COLO668 (cell line): ENCODE measurements at regions not wholly inside any gene's neighbourhood (a gene's known extent, or its start where the extent isn't known, plus 50 kb on each side); places are given as distances from the start of the nearest gene placed in this dataset.
A peak's percentile ranks its signal among the peaks of the same experiment; 100 is the strongest.
"Not testable (repeated sequence)": the region's sequence is repeated elsewhere in the genome, so short reads cannot be mapped to it uniquely, and the experiment has no call there.

ENCODE experiments used
- DNase-seq: peaks from one replicate; lab custom pipeline; 2025; ENCODE audit not compliant: unreplicated experiment; lab: John Stamatoyannopoulos, UW

DNA sequence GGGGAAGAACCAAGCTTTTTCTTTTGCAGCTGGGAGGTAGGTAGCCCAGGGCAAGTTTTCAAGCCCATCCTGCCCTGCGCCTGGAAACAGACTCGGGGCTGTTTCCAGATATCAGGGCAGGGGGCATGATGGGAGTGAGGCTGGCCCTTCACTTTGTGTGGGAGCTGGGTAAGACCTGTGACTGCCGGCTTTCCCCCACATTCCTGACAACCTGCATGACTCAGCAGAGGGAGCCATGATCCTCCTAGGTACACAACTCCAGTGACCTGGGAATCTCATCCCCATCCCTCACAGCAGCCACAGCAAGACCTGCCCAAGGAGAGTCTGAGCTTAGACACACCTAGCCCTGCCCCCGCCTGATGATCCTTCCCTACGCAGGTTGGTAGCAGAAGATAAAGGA is 280.8 kb downstream of the SOX4 start:
- DNase-seq, result no peak

DNA sequence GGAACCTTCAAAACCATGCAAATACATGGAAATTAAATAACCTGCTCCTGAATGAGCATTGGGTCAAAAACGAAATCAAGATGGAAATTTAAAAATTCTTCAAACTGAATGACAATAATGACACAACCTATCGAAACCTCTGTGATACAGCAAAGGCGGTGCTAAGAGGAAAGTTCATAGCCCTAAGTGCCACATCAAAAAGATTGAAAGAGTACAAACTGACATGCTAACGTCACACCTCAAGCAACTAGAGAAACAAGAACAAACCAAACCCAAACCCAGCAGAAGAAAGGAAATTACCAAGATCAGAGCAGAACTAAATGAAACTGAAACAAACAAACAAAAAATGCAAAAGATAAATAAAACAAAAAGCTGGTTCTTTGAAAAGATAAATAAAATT is 283.5 kb downstream of the SOX4 start:
- DNase-seq, result not testable (repeated sequence)

DNA sequence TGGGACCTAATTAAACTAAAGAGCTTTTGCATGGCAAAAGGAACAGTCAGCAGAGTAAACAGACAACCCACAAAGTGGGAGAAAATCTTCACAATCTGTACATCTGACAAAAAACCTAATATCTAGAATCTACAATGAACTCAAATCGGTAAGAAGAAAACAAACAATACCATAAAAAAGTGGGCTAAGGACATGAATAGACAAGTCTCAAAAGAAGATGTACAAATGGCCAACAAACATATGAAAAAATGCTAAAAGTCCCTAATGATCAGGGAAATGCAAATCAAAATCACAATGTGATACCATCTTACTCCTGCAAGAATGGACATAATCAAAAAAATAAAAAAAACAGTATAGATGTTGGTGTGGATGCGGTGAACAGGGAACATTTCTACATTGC is 286.7 kb downstream of the SOX4 start:
- not testable (repeated sequence) for DNase-seq

DNA sequence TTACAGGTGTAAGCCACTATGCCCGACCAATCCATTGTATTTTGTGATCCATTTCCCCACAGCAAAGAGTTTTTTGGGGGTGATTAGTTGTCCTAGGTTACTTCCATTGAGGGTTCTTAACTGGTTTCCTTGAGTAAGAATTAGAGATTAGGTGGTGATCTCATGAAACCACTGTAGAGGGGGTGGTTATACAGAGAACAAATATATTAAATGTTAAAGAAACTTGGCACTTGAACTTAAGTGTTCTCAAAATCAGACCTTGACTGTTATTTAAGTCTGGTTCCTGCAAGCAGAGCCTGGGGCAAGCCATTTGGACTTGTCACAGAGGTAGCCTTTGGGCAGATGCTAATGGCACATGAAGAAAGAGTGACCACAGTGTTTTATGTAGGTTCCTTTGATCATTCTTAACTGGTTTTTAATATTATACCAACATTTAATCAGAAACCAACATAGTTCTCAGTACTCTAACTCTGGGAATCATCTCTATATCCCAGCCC is 288.5 kb downstream of the SOX4 start:
- no peak for DNase-seq

DNA sequence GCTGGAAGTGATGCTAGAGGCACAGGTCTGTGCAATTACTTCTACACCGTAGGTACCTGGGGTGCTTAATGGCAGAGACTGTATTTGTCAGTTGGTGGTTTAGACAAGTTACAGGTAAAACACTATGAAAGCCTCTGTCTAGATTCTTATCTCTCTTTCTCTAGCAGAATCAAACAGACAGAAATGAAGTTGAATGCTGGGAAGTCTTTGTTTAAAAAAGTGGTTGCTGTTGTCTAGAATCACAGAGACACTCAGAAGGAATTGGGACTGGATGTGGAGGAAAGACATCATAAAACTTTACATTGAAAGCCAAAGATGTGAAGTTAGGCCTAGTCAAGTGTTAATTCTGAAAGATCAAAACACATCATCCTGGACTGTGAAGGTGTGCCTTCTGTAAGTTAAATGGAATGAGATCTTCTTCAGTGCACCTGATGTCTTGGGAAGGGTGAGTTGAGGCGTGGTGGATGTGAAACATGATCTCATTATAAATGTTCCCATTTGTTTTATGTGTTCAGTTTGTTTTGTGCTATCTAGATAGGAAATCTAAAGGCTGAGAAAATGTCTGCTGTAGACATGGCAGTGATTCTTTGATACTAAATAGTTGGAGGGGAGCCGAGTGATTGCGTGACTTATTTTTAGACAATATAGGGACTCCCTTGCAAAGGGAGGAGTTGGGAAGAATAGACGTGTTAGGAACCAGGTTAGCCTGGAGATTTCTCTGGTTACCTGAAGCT is 290.2 kb downstream of the SOX4 start:
- DNase-seq, result no peak

DNA sequence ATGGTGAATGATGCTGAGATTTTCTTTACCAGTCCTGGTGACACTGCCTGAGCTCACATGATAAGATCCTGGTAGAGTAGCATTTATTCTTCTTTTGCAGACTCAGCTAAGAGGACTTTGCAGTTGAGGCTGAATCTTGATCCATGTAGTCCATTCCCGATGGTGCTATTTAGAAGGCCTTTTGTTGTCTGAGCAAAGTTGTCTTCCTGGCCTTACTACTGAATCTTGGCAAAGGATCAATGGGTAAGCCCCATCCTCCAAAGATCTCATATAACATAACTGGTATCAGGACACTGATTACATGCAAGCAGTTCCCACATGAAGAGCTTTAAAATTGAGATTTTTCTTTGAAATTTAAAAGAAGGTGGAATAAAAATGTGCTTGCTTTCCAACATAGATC is 291.6 kb downstream of the SOX4 start:
- DNase-seq, result no peak

DNA sequence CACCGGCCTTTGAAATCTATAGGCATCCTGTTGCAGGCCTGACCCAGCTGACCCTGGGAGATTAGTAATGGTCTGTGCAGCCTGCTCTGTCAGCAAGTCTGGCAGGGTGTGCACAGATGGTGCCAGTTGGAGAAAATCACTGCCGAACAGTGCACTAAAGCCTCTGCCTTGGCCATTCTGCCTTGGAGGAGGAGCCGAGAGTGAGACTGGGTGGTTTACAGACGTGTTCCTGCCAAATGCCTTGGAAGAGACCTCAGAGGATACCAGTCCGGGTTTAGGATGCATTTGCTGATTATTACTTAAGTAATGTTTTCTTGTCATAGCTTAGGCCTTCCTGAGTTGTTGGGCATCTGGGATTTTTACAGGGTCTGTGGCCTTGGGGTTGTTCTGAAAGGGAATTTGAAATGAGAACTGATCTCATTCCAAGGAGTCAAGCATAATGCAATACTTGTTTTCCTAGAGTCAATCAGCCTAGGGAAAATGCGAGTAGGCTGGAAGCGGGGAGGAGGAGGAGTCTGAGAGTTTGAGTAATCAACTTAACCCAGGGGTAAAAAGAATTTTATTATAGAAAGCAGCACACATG is 292.1 kb downstream of the SOX4 start:
- DNase-seq, result no peak

DNA sequence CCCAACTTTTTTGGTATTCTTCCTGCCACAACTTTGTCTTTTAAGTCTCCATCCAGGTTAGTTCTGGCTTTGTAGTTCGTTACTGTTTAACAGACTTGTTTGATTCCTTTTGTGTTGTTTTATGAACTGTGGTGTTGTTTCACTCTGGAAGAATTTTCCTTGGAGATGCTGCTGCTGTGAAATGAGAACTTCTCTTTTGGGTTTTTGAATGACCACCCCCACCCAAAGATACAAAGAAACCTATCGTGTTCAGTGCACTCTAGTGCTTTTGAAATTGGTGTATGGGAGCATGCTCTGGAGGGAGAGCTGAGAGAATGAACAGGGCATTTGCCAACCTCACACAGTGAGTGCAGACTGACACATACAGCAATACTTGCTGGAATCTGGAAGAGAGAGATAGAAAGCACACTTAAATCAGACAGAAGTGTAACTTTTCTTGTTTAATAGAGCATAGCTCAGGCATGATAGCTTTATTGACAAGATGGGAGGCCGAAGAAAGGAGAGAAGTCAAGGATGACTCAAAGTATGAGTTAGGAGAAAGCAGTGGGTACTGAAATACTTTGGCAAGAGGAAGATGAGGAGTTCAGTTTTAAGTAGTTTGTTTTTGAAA is 293.1 kb downstream of the SOX4 start:
- no peak for DNase-seq

DNA sequence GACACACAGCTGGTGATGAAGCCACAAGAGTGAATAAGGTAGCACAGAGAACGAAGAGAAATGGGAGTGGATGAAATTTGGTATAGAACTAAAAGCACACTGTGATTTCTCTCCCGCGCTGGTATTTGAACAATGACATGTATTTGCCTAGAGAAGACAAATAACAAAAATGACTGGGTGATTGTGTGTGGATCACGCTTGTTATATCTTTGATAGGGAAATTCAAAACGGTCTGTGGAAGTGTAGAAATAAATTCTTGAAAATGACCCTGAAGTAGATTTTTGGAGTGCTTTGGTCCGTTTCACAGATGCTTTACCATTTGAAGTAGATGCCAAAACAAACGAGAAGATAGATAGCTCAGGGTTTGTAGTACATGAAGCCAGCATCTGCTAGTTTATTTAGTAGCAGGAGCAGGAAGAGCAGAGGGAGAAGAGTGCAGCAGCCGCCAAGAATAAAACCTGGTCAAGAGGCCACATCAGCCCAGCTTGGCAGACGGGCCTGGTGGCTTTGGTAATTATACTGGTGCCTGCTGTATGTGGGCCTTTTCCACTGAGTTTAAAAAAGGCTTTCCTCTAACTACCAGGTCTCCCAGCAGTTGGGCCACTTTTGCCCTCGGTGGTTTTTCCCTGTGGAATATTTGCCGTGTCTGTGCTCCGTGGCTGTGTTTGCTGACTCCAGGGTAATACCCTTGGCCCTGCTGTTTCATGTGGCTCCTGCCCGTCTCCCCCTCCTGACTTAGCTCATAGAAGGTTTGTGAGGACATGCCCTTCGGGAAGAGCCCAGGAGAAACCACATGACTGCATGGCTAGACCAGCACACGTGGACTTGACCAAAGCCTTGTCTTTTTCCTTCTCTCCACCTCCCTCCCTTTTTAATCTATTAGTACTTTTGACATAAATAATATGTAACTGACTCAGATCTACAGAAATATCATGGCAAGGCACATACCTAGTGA is 294.0 kb downstream of the SOX4 start:
- DNase-seq, result peak; percentile 21

DNA sequence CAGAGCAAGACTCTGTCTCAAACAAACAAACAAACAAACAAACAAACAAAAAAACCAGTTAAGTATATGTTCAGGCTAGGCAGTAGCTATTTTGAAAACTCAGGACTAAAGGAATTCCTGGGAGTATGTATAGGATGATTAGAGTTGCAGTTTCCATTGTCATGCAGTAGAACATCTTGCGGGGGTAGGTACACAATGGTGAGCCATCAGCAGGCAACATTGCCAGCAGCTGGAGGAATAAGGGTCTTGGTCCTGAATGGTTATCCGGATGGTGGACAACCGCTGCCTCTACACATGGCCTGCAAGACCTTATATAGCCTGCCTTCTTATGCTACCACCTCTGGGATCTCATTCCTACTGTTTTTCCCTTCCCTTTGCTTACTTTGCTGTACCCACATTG is 297.5 kb downstream of the SOX4 start:
- DNase-seq, result no peak

DNA sequence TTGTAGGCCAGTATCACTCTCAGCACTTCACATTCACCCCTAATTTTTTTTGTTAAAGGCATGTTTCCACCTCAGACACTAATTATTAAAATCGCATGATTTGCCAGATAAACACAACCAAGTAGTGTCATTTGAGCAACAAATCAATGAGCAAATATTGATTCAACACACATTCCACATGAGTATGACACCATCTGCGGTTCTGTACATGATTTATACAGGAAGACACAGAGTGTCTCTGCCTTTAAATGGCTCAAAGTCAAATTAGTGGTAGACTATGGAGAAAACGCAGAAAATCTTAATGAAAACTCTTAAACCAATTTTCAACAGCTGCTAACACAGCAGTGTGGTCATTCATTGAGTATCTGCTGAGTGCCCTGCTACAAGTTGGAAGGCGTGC is 300.2 kb downstream of the SOX4 start:
- DNase-seq, result no peak

DNA sequence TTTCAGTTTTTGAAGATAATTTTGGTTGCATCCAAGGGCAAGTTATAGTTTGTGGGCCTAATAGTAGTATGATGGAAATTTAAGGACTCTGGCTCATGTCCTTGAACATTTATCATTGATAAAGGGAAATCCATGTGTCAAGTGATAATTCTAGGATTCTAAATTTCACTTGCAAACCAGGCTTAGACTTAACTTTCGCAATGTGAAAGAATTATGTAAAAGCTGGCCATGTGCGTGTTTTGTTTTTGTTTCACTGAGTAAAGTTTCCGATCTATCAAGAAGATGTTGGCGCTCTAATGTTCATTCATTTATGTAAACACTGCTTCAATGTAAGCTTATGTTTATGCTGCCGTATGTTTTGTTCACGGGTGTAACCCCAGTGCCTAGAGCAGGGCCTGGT is 302.0 kb downstream of the SOX4 start:
- DNase-seq, result no peak

DNA sequence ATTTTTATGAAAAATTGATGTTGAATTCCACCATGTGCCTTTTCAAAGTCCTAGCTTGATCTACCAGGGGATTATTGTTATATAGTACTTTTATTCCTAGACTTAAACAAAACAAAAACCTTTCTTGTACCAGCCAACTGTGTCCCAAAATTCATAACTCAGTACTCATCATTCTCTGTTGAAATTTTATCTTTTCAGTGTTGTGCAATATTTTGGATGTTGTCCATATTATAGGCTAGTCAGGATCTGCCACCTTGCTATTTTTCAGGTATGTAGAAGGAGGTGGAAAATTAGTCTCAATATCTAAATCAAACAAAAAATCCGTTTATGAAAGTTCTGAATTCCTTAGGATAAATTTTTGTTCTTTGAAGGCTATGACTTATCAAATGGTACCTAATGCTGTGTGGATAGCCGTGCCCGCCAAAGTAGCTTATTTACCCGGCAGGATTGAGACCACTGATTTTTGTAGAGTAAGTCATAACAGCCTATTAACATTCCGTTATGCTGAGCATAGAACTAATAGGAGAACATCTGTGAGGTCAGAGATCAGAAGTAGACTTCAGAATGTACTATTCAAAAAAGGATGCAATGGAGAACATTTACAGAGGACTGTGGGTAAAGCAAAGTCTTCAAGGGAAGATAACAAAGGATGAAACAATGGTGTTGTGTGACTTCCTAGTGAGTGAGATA is 304.7 kb downstream of the SOX4 start:
- no peak for DNase-seq

DNA sequence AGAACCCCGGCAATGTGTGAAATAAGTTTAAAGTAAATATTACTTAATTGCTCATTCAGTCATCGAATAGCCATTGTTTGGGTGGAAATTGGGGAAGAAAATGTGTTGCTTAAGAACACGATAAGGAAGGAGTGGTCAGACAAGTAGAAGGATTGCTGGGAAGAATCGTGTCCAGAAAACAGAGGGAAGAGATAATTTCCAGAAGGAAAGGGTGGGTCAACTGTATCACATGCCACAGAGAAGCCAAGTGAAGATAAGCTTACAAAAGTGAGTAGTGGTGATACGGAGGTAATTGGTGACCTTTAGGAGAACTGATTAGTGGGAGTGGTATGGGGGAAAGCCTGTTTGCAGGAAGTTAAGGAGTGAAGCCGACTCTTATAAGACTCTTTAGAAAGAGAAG is 306.2 kb downstream of the SOX4 start:
- DNase-seq, result no peak

DNA sequence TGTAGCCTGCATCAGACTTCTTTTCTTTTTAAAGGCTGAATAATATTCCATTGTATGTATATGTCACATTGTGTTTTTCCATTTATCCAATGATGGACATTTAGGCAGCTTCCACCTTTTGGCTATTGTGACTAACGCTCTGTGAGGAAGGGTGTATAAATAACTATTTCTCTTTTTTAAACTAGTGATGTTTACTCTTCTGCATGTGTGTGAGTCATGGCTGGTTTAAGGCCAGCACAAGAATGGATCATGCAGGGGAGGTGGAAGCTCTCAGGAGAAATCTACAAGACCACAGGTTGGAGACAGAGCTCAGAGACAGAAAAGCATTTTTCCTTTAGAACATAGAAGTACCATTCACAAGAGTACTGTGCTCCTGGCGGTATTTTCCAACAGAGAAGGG is 307.2 kb downstream of the SOX4 start:
- DNase-seq, result no peak

DNA sequence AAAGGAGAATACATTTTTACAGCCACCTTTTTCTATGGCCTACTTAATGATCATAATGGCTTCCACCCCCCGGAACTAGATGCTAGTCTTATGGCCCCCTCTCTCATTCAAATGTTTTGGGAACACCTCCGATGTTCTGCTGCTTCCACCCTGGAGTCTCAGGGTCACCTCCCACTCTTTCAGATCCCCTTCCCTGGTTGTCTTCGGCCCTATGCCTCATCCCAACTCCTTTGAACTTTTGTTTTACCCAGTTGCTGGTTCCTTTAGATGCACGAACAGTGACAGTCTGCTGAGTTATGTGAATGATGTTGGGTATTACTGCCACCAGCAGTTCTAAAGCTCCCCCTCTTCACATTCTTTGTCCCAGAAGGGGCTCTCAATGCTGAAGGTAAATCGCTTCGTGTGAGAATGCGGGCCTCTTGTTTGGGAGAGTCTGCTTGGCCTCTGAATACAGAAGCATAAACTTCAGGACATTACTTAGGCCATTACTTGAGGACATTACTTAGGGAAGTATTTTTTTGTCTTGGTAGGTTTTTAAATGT is 309.1 kb downstream of the SOX4 start:
- DNase-seq, result no peak

DNA sequence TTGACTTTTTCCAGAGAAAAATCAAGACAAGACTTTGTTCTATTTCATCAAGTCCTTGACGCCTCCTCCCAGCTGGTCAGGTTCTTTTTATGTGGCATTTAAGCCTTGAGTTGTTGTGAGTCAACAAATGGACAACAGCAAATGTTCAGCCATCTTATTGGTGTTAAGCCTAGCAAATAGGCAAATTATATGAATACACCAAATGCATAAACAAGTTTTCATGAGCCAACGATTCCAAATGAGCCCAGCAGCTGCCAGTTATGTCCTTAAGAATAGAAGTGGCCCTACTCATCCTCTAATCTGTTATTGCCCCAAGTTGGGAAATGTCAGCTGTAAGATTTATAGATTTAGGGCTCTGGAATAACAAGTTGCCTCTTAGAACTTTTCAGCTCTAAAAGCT is 312.0 kb downstream of the SOX4 start:
- no peak for DNase-seq

DNA sequence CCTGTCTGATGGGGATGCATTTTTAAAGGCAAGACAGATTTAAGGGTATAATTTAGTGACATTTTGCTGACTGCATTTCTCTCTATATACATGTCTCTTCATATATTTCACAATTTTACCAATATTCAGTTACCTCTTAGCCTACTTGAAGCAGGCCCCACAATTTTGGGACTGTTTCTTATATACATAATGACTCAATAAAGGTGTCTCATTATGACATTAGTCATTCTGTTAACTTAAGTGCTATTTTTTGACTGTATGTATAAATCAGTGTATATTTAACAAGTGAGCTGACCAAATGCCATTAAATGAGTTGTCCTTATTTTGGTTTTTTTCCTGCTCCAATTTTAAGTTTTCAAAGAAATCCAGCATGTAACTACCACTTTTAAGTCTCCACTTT is 313.3 kb downstream of the SOX4 start:
- DNase-seq, result no peak

DNA sequence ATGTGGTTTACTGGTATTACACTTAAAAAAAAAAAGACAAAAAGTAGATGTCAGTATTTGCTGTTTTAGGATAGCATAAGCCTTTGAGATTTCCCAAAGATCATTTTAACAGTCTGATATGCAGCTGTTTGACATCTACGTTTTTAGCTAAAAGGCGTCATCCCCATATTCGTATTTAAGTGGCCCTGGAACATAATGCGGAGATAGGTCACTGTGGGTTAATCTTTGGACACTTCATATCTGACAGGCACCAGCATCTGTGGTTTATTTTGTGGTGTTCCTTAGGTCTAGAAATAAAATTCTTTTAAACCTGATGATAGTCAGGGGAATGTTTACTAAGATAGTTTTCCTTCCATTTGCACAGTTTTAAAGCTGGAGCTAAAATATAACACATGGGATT is 313.7 kb downstream of the SOX4 start:
- DNase-seq, result no peak

DNA sequence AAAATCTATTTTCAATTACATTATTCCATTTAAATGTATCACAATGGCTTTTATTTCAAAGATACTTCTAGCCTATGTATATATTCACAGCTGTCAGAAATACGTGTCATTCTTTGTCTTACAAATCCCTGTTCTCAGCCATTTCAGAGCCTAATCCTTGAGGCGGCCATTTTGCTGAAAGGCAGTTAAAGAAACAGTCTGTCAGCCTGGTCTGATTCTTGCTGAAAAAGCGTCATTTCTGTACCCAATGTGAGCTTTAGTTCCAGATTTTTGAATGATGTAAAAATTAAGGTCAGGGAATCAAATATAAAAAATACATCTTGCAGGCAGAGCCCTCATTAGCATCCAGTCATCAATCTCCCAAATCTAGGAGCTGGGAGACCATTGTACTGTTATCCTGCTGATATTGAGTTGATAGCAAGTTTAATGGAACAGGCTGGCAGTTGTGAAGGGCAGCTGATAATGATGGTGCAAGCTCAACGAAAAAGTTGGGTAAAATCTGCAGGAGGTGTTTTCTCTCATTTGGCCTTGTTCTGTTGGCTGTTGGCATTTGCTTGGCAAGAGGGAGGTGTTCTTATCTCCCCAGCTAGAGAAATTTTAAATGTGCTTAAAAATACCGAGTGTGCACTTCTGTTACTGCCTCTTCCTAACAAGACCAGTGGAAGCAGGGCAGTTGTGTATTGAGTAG is 314.8 kb downstream of the SOX4 start:
- DNase-seq, result no peak
